ENCODE measurements at regions not wholly inside any gene's neighbourhood (a gene's known extent, or its start where the extent isn't known, plus 50 kb on each side); places are given as distances from the start of the nearest gene placed in this dataset.

- TF ChIP-seq POLR2A (IDR thresholded peaks at IDR 0.05; ENCODE audit: low read length) (no peak), GATA1 (IDR thresholded peaks at IDR 0.05; ENCODE audit: low read depth, low read length) (no peak)
Observed at GRCh38 chr2:83859553-83859952, 599.5 kb downstream of the SUCLG1 start.
